ENCODE measurements at regions not wholly inside any gene's neighbourhood (a gene's known extent, or its start where the extent isn't known, plus 50 kb on each side); places are given as distances from the start of the nearest gene placed in this dataset.

GRCh38 chr1:87841332-87841731, 512.7 kb downstream of the LMO4 start:
- H3K27me3 ChIP-seq (ENCODE audit: insufficient read depth, low read length): no peaks in the 10 kb centered on the region
- Mint-ChIP-seq H3K27me3 (ENCODE audit: low read depth, unreplicated experiment) (no peaks in the 10 kb centered on the region), H3K4me1 (ENCODE audit: low read depth, unreplicated experiment) (peaks cover 6% of the 10 kb centered on the region), H3K4me3 (ENCODE audit: unreplicated experiment) (no peak overlapping the region), H3K27ac (ENCODE audit: unreplicated experiment) (no peak overlapping the region), H3K36me3 (ENCODE audit: low read depth, unreplicated experiment) (no peaks in the 10 kb centered on the region), H3K9me3 (ENCODE audit: unreplicated experiment) (no peaks in the 10 kb centered on the region)
- H3K27ac ChIP-seq (ENCODE audit: low read depth, low read length): no peak overlapping the region
- H3K9ac ChIP-seq (ENCODE audit: low read length): no peak overlapping the region
- DNase-seq (ENCODE audit: low read depth): no peak
- no peaks in the 10 kb centered on the region for H4K20me1 ChIP-seq (ENCODE audit: insufficient read depth, low read length)
- H2AFZ ChIP-seq (ENCODE audit: low read depth, low read length): no peak overlapping the region
- no peaks in the 10 kb centered on the region for H3K4me1 ChIP-seq (ENCODE audit: insufficient read depth, low read length)
- no peak for FAIRE-seq
- H3K9me3 ChIP-seq (ENCODE audit: insufficient read depth, low read depth, low read length): no peaks in the 10 kb centered on the region
- no peak overlapping the region for H3K4me3 ChIP-seq (ENCODE audit: insufficient read depth, low read depth, low read length)
- H3K36me3 ChIP-seq (ENCODE audit: insufficient read depth, low read length): no peaks in the 10 kb centered on the region
- H3K79me2 ChIP-seq (ENCODE audit: insufficient read depth, low read length): no peaks in the 10 kb centered on the region
- H3K4me2 ChIP-seq (ENCODE audit: low read length): no peak overlapping the region
- TF ChIP-seq CTCF (IDR thresholded peaks at IDR 0.05; ENCODE audit: insufficient read depth, low read depth, low read length) (no peak), EZH2 (IDR thresholded peaks at IDR 0.05; ENCODE audit: insufficient read depth, low read length) (no peak)

- no peak overlapping the region for H3K4me3 Mint-ChIP-seq (ENCODE audit: unreplicated experiment)
- DNase-seq (ENCODE audit: low read depth) (no peak), FAIRE-seq (peak; percentile 26)
- no peaks in the 10 kb centered on the region for H3K36me3 Mint-ChIP-seq (ENCODE audit: low read depth, unreplicated experiment)
- H3K27ac ChIP-seq (ENCODE audit: low read depth, low read length): no peak overlapping the region
- H3K9ac ChIP-seq (ENCODE audit: low read length): no peak overlapping the region
- no peaks in the 10 kb centered on the region for H3K9me3 ChIP-seq (ENCODE audit: insufficient read depth, low read depth, low read length)
- H4K20me1 ChIP-seq (ENCODE audit: insufficient read depth, low read length): no peaks in the 10 kb centered on the region
- no peaks in the 10 kb centered on the region for H3K79me2 ChIP-seq (ENCODE audit: insufficient read depth, low read length)
- H3K4me1 Mint-ChIP-seq (ENCODE audit: low read depth, unreplicated experiment): peaks cover 6% of the 10 kb centered on the region
- H3K4me1 ChIP-seq (ENCODE audit: insufficient read depth, low read length): no peaks in the 10 kb centered on the region
- no peaks in the 10 kb centered on the region for H3K27me3 Mint-ChIP-seq (ENCODE audit: low read depth, unreplicated experiment)
- H3K27ac Mint-ChIP-seq (ENCODE audit: unreplicated experiment): no peak overlapping the region
- H3K9me3 Mint-ChIP-seq (ENCODE audit: unreplicated experiment): no peaks in the 10 kb centered on the region
- TF ChIP-seq CTCF (IDR thresholded peaks at IDR 0.05; ENCODE audit: insufficient read depth, low read depth, low read length): no peak
- no peak for TF ChIP-seq EZH2 (IDR thresholded peaks at IDR 0.05; ENCODE audit: insufficient read depth, low read length)
- H3K27me3 ChIP-seq (ENCODE audit: insufficient read depth, low read length): no peaks in the 10 kb centered on the region
- no peak overlapping the region for H3K4me2 ChIP-seq (ENCODE audit: low read length)
- H3K36me3 ChIP-seq (ENCODE audit: insufficient read depth, low read length): no peaks in the 10 kb centered on the region
- no peak overlapping the region for H2AFZ ChIP-seq (ENCODE audit: low read depth, low read length)
- H3K4me3 ChIP-seq (ENCODE audit: insufficient read depth, low read depth, low read length): no peak overlapping the region
These were observed 513.5 kb downstream of the LMO4 start for GRCh38 chr1:87842156-87842555.

GRCh38 chr1:87844251-87844650, 515.6 kb downstream of the LMO4 start:
- no peak overlapping the region for H3K4me3 Mint-ChIP-seq (ENCODE audit: unreplicated experiment)
- no peaks in the 10 kb centered on the region for H3K36me3 Mint-ChIP-seq (ENCODE audit: low read depth, unreplicated experiment)
- H3K27ac ChIP-seq (ENCODE audit: low read depth, low read length): no peak overlapping the region
- no peak overlapping the region for H2AFZ ChIP-seq (ENCODE audit: low read depth, low read length)
- no peak for DNase-seq (ENCODE audit: low read depth)
- H3K9ac ChIP-seq (ENCODE audit: low read length): no peak overlapping the region
- H3K36me3 ChIP-seq (ENCODE audit: insufficient read depth, low read length): no peaks in the 10 kb centered on the region
- H3K9me3 ChIP-seq (ENCODE audit: insufficient read depth, low read depth, low read length): no peaks in the 10 kb centered on the region
- no peak overlapping the region for H3K27ac Mint-ChIP-seq (ENCODE audit: unreplicated experiment)
- no peak overlapping the region for H3K4me3 ChIP-seq (ENCODE audit: insufficient read depth, low read depth, low read length)
- H3K4me1 ChIP-seq (ENCODE audit: insufficient read depth, low read length): no peaks in the 10 kb centered on the region
- H3K27me3 Mint-ChIP-seq (ENCODE audit: low read depth, unreplicated experiment): no peaks in the 10 kb centered on the region
- TF ChIP-seq CTCF (IDR thresholded peaks at IDR 0.05; ENCODE audit: insufficient read depth, low read depth, low read length) (no peak), EZH2 (IDR thresholded peaks at IDR 0.05; ENCODE audit: insufficient read depth, low read length) (no peak)
- H3K4me2 ChIP-seq (ENCODE audit: low read length): no peak overlapping the region
- peaks cover 6% of the 10 kb centered on the region for H3K4me1 Mint-ChIP-seq (ENCODE audit: low read depth, unreplicated experiment)
- no peaks in the 10 kb centered on the region for H3K79me2 ChIP-seq (ENCODE audit: insufficient read depth, low read length)
- H4K20me1 ChIP-seq (ENCODE audit: insufficient read depth, low read length): no peaks in the 10 kb centered on the region
- no peaks in the 10 kb centered on the region for H3K27me3 ChIP-seq (ENCODE audit: insufficient read depth, low read length)
- H3K9me3 Mint-ChIP-seq (ENCODE audit: unreplicated experiment): no peaks in the 10 kb centered on the region
- peak; percentile 20 for FAIRE-seq
